ENCODE measurements at regions not wholly inside any gene's neighbourhood (a gene's known extent, or its start where the extent isn't known, plus 50 kb on each side); places are given as distances from the start of the nearest gene placed in this dataset.

- no peaks in the 10 kb centered on the region for H3K36me3 ChIP-seq (replicated peaks in 1 of 2; ENCODE audit: control insufficient read depth in 2 of 2, insufficient read depth in 2 of 2, low read length in 2 of 2)
- no peak overlapping the region for H3K23ac ChIP-seq (ENCODE audit: low read depth, low read length, poor library complexity)
- no peak overlapping the region for H3K4ac ChIP-seq (ENCODE audit: low read length)
- no peak overlapping the region for H4K91ac ChIP-seq (ENCODE audit: low read depth, low read length, poor library complexity)
- H3K9ac ChIP-seq (ENCODE audit: low read depth, low read length, poor library complexity): no peak overlapping the region
- H3K4me3 ChIP-seq (ENCODE audit: low read length in 2 of 2): no peak overlapping the region
- H2BK12ac ChIP-seq (ENCODE audit: low read length): no peak overlapping the region
- no peak overlapping the region for H2BK15ac ChIP-seq (ENCODE audit: low read length)
- H3K4me1 ChIP-seq (ENCODE audit: control insufficient read depth in 2 of 2, insufficient read depth in 1 of 2, low read depth in 1 of 2, low read length in 2 of 2): no peaks in the 10 kb centered on the region
- no peak overlapping the region for H2BK5ac ChIP-seq (ENCODE audit: low read length)
- no peak overlapping the region for H3K18ac ChIP-seq (ENCODE audit: low read length)
- no peak overlapping the region for H3K14ac ChIP-seq (ENCODE audit: low read length)
- H3K27ac ChIP-seq (replicated peaks; ENCODE audit: low read length): no peak overlapping the region
- H2BK120ac ChIP-seq (ENCODE audit: low read depth, low read length): no peak overlapping the region
- H3K27me3 ChIP-seq (ENCODE audit: control insufficient read depth in 3 of 3, insufficient read depth in 3 of 3, low read depth in 1 of 3, low read length in 3 of 3): no peaks in the 10 kb centered on the region
- no peaks in the 10 kb centered on the region for H3K79me1 ChIP-seq (ENCODE audit: low read depth, low read length)
- no peak overlapping the region for H2AFZ ChIP-seq (ENCODE audit: low read length)
- H4K8ac ChIP-seq (ENCODE audit: low read depth, low read length): no peak overlapping the region
- H3K4me2 ChIP-seq (ENCODE audit: insufficient read depth, low read length, poor library complexity, severe bottlenecking): no peak overlapping the region
- H2AK5ac ChIP-seq (ENCODE audit: low read depth, low read length): no peak overlapping the region
- peaks cover 0 to 5% of the 10 kb centered on the region in 2 donors for H3K9me3 ChIP-seq (replicated peaks in 1 of 2; ENCODE audit: control insufficient read depth in 2 of 2, insufficient read depth in 1 of 2, low read depth in 1 of 2, low read length in 2 of 2)
- WGBS, 2 donors (ENCODE audit: extremely low coverage in 2 of 2, insufficient read length in 2 of 2, insufficient replicate concordance in 1 of 2): no CpG with 5 or more reads among the region's 2 CpGs
- DNase-seq (ENCODE audit: low spot score): no peak
Observed at GRCh38 chr1:83015163-83015562, 983.8 kb downstream of the TTLL7 start.

DNA sequence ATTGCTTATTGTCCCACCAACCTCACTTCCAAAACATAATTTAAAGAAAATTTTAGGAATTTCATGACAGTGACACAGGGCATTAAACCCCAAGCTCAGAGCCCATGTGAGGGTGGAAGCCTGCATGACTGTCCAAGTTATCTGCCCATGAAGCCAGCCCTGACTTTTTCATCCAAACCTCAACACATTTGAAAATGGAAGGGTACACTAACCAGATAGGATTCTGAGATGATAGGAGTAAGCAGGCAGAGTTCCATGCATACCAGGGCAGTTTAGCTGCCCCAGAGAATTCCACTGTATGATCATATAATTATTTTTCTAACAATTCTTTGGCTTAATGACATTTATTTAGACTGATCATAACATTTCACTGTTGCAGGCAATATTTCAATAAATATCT is 986.0 kb downstream of the TTLL7 start:
- no peak overlapping the region for H3K18ac ChIP-seq (ENCODE audit: low read length)
- no peaks in the 10 kb centered on the region for H3K27me3 ChIP-seq (ENCODE audit: control insufficient read depth in 3 of 3, insufficient read depth in 3 of 3, low read depth in 1 of 3, low read length in 3 of 3)
- no peak overlapping the region for H2BK12ac ChIP-seq (ENCODE audit: low read length)
- H2AFZ ChIP-seq (ENCODE audit: low read length): no peak overlapping the region
- H2BK120ac ChIP-seq (ENCODE audit: low read depth, low read length): no peak overlapping the region
- no peak overlapping the region for H3K27ac ChIP-seq (replicated peaks; ENCODE audit: low read length)
- H3K23ac ChIP-seq (ENCODE audit: low read depth, low read length, poor library complexity): no peak overlapping the region
- no peak overlapping the region for H2BK5ac ChIP-seq (ENCODE audit: low read length)
- H4K91ac ChIP-seq (ENCODE audit: low read depth, low read length, poor library complexity): no peak overlapping the region
- H3K4me2 ChIP-seq (ENCODE audit: insufficient read depth, low read length, poor library complexity, severe bottlenecking): no peak overlapping the region
- H3K4me3 ChIP-seq (ENCODE audit: low read length in 2 of 2): no peak overlapping the region
- H3K9me3 ChIP-seq (replicated peaks in 1 of 2; ENCODE audit: control insufficient read depth in 2 of 2, insufficient read depth in 1 of 2, low read depth in 1 of 2, low read length in 2 of 2): no peaks in the 10 kb centered on the region
- H3K79me1 ChIP-seq (ENCODE audit: low read depth, low read length): no peaks in the 10 kb centered on the region
- DNase-seq (ENCODE audit: low spot score): no peak
- H3K4ac ChIP-seq (ENCODE audit: low read length): no peak overlapping the region
- H2AK5ac ChIP-seq (ENCODE audit: low read depth, low read length): no peak overlapping the region
- no peaks in the 10 kb centered on the region for H3K36me3 ChIP-seq (replicated peaks in 1 of 2; ENCODE audit: control insufficient read depth in 2 of 2, insufficient read depth in 2 of 2, low read length in 2 of 2)
- no peak overlapping the region for H3K14ac ChIP-seq (ENCODE audit: low read length)
- no peak overlapping the region for H2BK15ac ChIP-seq (ENCODE audit: low read length)
- no peaks in the 10 kb centered on the region for H3K4me1 ChIP-seq (ENCODE audit: control insufficient read depth in 2 of 2, insufficient read depth in 1 of 2, low read depth in 1 of 2, low read length in 2 of 2)
- no peak overlapping the region for H4K8ac ChIP-seq (ENCODE audit: low read depth, low read length)
- H3K9ac ChIP-seq (ENCODE audit: low read depth, low read length, poor library complexity): no peak overlapping the region

DNA sequence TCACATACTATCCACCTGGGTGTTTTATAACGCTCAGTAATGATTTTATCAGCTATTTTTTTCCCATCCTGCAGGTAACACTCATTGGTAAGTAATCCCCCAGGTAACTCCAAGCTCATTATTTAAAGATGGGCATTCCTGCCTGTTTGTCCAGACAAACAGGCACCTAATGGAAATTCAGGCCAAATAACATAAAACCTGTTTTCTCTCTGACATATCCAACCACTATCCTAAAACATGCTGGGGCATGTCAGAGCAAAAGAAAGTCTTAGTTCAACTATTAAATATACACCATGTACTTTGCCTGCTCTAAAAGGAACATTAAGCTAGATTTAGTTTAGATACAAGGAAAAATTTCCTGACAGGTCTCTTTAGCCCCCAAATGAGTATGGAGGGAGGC is 987.7 kb downstream of the TTLL7 start:
- no peak overlapping the region for H2BK120ac ChIP-seq (ENCODE audit: low read depth, low read length)
- H2BK15ac ChIP-seq (ENCODE audit: low read length): no peak overlapping the region
- no peak overlapping the region for H4K91ac ChIP-seq (ENCODE audit: low read depth, low read length, poor library complexity)
- WGBS, 2 donors (ENCODE audit: extremely low coverage in 2 of 2, insufficient read length in 2 of 2, insufficient replicate concordance in 1 of 2): no CpG with 5 or more reads among the region's 1 CpG
- H2BK5ac ChIP-seq (ENCODE audit: low read length): no peak overlapping the region
- H3K9me3 ChIP-seq (replicated peaks in 1 of 2; ENCODE audit: control insufficient read depth in 2 of 2, insufficient read depth in 1 of 2, low read depth in 1 of 2, low read length in 2 of 2): no peaks in the 10 kb centered on the region
- DNase-seq (ENCODE audit: low spot score): no peak
- no peak overlapping the region for H3K4me2 ChIP-seq (ENCODE audit: insufficient read depth, low read length, poor library complexity, severe bottlenecking)
- H3K27me3 ChIP-seq (ENCODE audit: control insufficient read depth in 3 of 3, insufficient read depth in 3 of 3, low read depth in 1 of 3, low read length in 3 of 3): no peaks in the 10 kb centered on the region
- no peak overlapping the region for H3K27ac ChIP-seq (replicated peaks; ENCODE audit: low read length)
- H3K4me1 ChIP-seq (ENCODE audit: control insufficient read depth in 2 of 2, insufficient read depth in 1 of 2, low read depth in 1 of 2, low read length in 2 of 2): no peaks in the 10 kb centered on the region
- H2AFZ ChIP-seq (ENCODE audit: low read length): no peak overlapping the region
- H4K8ac ChIP-seq (ENCODE audit: low read depth, low read length): no peak overlapping the region
- no peak overlapping the region for H2AK5ac ChIP-seq (ENCODE audit: low read depth, low read length)
- H3K18ac ChIP-seq (ENCODE audit: low read length): no peak overlapping the region
- H3K36me3 ChIP-seq (replicated peaks in 1 of 2; ENCODE audit: control insufficient read depth in 2 of 2, insufficient read depth in 2 of 2, low read length in 2 of 2): no peaks in the 10 kb centered on the region
- no peaks in the 10 kb centered on the region for H3K79me1 ChIP-seq (ENCODE audit: low read depth, low read length)
- H3K23ac ChIP-seq (ENCODE audit: low read depth, low read length, poor library complexity): no peak overlapping the region
- H3K4me3 ChIP-seq (ENCODE audit: low read length in 2 of 2): no peak overlapping the region
- H3K9ac ChIP-seq (ENCODE audit: low read depth, low read length, poor library complexity): no peak overlapping the region
- no peak overlapping the region for H2BK12ac ChIP-seq (ENCODE audit: low read length)
- no peak overlapping the region for H3K4ac ChIP-seq (ENCODE audit: low read length)
- H3K14ac ChIP-seq (ENCODE audit: low read length): no peak overlapping the region

- Histone ChIP-seq H2BK15ac (ENCODE audit: low read length) (no peak overlapping the region), H3K36me3 (replicated peaks in 1 of 2; ENCODE audit: control insufficient read depth in 2 of 2, insufficient read depth in 2 of 2, low read length in 2 of 2) (no peaks in the 10 kb centered on the region), H3K79me1 (ENCODE audit: low read depth, low read length) (no peaks in the 10 kb centered on the region), H3K18ac (ENCODE audit: low read length) (no peak overlapping the region), H4K91ac (ENCODE audit: low read depth, low read length, poor library complexity) (no peak overlapping the region), H2AFZ (ENCODE audit: low read length) (no peak overlapping the region), H3K4me3 (ENCODE audit: low read length in 2 of 2) (no peak overlapping the region), H4K8ac (ENCODE audit: low read depth, low read length) (no peak overlapping the region), H3K4me2 (ENCODE audit: insufficient read depth, low read length, poor library complexity, severe bottlenecking) (no peak overlapping the region), H2BK5ac (ENCODE audit: low read length) (no peak overlapping the region), H3K23ac (ENCODE audit: low read depth, low read length, poor library complexity) (no peak overlapping the region), H3K9ac (ENCODE audit: low read depth, low read length, poor library complexity) (no peak overlapping the region), H3K27ac (replicated peaks; ENCODE audit: low read length) (no peak overlapping the region), H2BK12ac (ENCODE audit: low read length) (no peak overlapping the region), H3K4ac (ENCODE audit: low read length) (no peak overlapping the region), H3K4me1 (ENCODE audit: control insufficient read depth in 2 of 2, insufficient read depth in 1 of 2, low read depth in 1 of 2, low read length in 2 of 2) (no peaks in the 10 kb centered on the region), H3K27me3 (ENCODE audit: control insufficient read depth in 3 of 3, insufficient read depth in 3 of 3, low read depth in 1 of 3, low read length in 3 of 3) (no peaks in the 10 kb centered on the region), H2AK5ac (ENCODE audit: low read depth, low read length) (no peak overlapping the region), H2BK120ac (ENCODE audit: low read depth, low read length) (no peak overlapping the region), H3K14ac (ENCODE audit: low read length) (no peak overlapping the region), H3K9me3 (replicated peaks in 1 of 2; ENCODE audit: control insufficient read depth in 2 of 2, insufficient read depth in 1 of 2, low read depth in 1 of 2, low read length in 2 of 2) (no peaks in the 10 kb centered on the region)
- no peak for DNase-seq (ENCODE audit: low spot score)
- WGBS, 2 donors (ENCODE audit: extremely low coverage in 2 of 2, insufficient read length in 2 of 2, insufficient replicate concordance in 1 of 2): no CpG with 5 or more reads among the region's 3 CpGs
Observed at GRCh38 chr1:83006271-83006670, 992.7 kb downstream of the TTLL7 start.
